NCI-H526 treated with DMSO at 0.1 percent for 48 hours (cell line): ENCODE measurements at regions not wholly inside any gene's neighbourhood (a gene's known extent, or its start where the extent isn't known, plus 50 kb on each side); places are given as distances from the start of the nearest gene placed in this dataset.

Experiments
- DNase-seq: peaks from one replicate; lab custom pipeline; 2025; lab: John Stamatoyannopoulos, UW

DNA sequence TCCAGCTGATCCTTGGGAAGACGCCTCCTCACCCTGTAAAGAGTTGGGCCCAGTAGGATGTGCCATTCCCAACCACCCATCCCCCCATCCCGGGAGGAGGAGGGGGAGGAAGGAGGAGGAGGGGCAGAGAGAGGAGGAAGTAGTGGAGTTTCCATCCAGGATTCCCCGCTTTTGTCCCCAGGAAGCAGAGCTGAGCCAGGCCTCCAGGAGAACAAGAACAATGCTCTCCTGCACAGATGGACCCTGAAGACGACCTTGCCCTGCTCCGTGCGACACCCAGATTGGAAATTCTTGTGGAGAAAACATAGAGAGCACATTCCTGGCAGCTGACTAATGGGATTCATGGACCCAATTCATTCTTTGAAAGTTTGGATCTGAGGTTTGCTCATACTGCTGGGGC, 132.3 kb upstream of the CRY1 start:
- no peak for DNase-seq

DNA sequence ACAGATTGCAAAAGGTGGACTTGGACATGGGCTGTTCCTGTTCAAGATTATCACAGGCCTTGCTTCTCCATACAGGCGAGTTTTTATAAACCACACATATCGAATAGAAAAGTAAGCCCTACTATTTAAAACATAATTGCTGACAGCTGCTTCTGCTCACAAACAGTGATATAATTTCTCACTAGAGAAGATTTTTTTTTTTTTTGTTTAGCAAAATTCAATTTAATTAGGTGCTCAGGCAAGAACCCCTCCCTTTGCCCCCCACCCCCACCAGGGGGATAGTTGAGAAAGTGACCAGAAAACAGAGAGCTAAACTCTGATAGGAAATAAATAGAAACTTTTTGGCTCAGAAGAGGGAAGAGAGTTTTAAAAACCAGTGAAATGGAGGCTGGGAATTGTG, 132.8 kb upstream of the CRY1 start:
- DNase-seq, result no peak

DNA sequence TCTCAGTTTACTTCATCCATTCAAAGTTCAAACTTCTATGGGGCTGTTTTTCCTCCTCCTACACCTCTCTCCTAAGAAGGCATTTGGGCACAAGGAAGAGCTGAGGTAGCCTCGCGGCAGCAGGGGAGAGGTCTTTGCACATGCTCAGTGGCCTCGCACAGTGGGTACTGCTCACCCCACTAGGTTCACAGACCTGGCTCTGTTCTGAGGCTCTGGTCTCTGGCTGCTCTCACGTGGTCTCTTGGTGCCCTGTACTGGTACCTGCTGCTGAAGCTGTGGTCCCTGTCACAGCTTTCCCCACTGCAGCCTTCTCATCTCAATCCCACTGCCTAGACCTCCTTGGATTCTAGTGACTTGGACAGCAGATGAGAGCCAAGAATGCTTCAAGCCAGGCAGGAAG, 134.7 kb upstream of the CRY1 start:
- no peak for DNase-seq

DNA sequence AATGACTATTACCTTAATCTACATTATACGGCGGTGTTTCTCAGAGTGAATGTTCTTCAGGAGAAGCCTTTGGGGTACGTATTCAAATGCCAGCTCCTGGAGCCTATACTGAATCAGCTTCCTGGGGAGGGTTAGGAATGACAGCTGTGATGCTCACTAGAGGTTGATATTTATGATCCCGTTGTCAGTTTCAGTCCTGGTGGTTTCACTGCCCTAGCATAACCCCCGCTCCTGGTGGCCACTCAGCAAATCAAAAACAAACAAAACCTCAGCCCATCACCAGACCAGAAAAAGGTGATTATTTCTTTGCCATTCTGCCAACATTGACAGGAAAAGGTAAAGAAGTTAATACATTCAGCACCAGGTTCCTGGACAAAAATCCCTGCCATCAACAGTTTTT, 136.5 kb upstream of the CRY1 start:
- no peak for DNase-seq

- DNase-seq, result no peak
Observed at GRCh38 chr12:107231303-107231702, 138.0 kb upstream of the CRY1 start.

- DNase-seq, result no peak
Observed at GRCh38 chr12:107233551-107233950, 140.2 kb upstream of the CRY1 start.

- DNase-seq, result no peak
Observed at GRCh38 chr12:107235600-107235999, 142.3 kb upstream of the CRY1 start.

- DNase-seq, result no peak
Observed at GRCh38 chr12:107236824-107237511, 143.6 kb upstream of the CRY1 start.

GRCh38 chr12:107238296-107238695, 144.9 kb upstream of the CRY1 start:
- no peak for DNase-seq

GRCh38 chr12:107241411-107241810, 148.1 kb upstream of the CRY1 start:
- DNase-seq, result no peak

- DNase-seq, result no peak
Observed at GRCh38 chr12:107242189-107242588, 148.8 kb upstream of the CRY1 start.

DNA sequence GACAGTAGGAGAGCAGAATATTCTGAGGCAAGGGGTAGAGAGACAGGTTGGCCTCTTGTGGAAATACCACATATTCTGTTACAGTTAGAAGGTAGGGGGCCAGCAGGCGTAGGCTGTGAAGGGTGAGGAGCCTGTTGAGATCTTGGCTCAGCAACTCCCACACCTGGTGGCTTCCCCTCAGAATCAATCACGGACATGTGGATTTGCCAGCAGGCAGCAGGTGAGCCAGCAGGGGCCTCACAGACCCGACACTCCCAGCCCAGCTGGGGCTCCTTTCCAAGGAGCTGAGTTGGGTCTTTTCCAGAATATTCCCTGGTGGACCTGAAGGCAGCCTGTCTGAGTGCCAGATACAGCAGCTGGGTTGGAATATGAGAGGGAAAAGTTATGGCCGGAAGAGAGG, 150.0 kb upstream of the CRY1 start:
- no peak for DNase-seq

- no peak for DNase-seq
Observed at GRCh38 chr12:107244584-107244983, 151.2 kb upstream of the CRY1 start.

DNA sequence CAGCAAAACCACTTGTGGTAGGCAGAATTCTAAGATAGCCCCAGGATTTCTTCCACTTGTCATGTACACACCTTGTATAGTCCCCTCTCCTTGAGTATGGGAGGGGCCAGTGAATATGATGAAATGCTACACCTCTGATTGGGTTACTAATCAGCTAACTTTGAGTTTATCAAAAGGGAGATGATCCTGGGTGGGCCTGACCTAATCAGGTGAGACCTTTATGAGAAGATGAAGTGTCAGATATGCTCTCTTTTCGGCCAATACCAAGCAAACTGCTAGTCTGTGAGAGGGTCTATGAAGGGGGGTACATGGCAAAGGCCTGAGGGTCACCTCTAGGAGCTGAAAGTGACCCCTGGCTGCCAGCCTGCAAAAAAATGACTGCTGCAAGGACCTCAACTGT, 154.3 kb upstream of the CRY1 start:
- no peak for DNase-seq

GRCh38 chr12:107248187-107248586, 154.8 kb upstream of the CRY1 start:
- DNase-seq, result no peak

GRCh38 chr12:107251288-107251687, 157.9 kb upstream of the CRY1 start:
- DNase-seq, result no peak

GRCh38 chr12:107253361-107253760, 160.0 kb upstream of the CRY1 start:
- DNase-seq, result no peak

- no peak for DNase-seq
Observed at GRCh38 chr12:107254258-107254856, 161.0 kb upstream of the CRY1 start.

- no peak for DNase-seq
Observed at GRCh38 chr12:107258780-107259179, 165.4 kb upstream of the CRY1 start.

GRCh38 chr12:107263980-107264379, 170.6 kb upstream of the CRY1 start:
- no peak for DNase-seq

- no peak for DNase-seq
Observed at GRCh38 chr12:107264667-107265066, 171.3 kb upstream of the CRY1 start.

GRCh38 chr12:107267604-107268003, 174.3 kb upstream of the CRY1 start:
- DNase-seq, result no peak

- DNase-seq, result no peak
Observed at GRCh38 chr12:107271523-107271922, 178.2 kb upstream of the CRY1 start.

DNA sequence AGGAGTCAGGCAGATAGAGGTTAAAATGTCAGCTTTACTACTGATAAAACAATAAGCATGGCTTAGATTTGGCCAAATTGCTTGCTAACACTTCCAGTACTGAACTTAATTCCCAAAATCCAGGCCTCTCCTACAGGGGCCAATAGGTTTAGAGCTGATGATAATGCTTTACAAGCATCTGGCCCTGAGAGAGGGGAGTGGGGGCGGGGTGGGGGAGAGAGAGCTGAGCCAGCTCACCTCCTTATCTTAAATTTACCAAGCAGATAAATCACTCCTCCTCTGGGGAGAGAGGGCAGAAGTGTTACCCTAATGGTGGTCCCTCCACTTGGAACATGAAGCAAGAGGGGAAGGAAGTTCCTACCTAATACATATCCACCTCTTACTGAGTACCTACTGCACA, 182.2 kb upstream of the CRY1 start:
- DNase-seq, result no peak
